Gastroesophageal sphincter (tissue), 3 donors: ENCODE measurements at regions not wholly inside any gene's neighbourhood (a gene's known extent, or its start where the extent isn't known, plus 50 kb on each side); places are given as distances from the start of the nearest gene placed in this dataset.

ENCODE experiments used
- EP300 ChIP-seq: sonication (generic); formaldehyde crosslinking; IDR thresholded peaks from one replicate; pipeline ENCODE4 v1.6.1; 2017; ENCODE audit warnings: antibody characterized with exemption, mild to moderate bottlenecking
- POLR2A ChIP-seq, 2 donors: fragments of 450-650 bp; IDR thresholded peaks; one replicate each; pipeline ENCODE4 v1.6.1; 2017; ENCODE audit warnings: antibody characterized with exemption in 2 of 2, mild to moderate bottlenecking in 2 of 2, moderate library complexity in 1 of 2
- POLR2AphosphoS5 ChIP-seq: sonication (generic); formaldehyde crosslinking; IDR thresholded peaks from one replicate; pipeline ENCODE4 v1.6.1; 2017; ENCODE audit warnings: antibody characterized with exemption
- TF ChIP-seq, protein P1 (sequence below), 4 experiments: fragments of 200-600 bp in 2 of 4; fragments of 450-650 bp in 2 of 4; sonication (generic) in 1 of 4; IDR thresholded peaks; one replicate each; pipeline ENCODE4 v1.5.1; 2017 to 2019; ENCODE audit warnings: antibody characterized with exemption in 4 of 4, mild to moderate bottlenecking in 2 of 4, moderate library complexity in 2 of 4

DNA sequence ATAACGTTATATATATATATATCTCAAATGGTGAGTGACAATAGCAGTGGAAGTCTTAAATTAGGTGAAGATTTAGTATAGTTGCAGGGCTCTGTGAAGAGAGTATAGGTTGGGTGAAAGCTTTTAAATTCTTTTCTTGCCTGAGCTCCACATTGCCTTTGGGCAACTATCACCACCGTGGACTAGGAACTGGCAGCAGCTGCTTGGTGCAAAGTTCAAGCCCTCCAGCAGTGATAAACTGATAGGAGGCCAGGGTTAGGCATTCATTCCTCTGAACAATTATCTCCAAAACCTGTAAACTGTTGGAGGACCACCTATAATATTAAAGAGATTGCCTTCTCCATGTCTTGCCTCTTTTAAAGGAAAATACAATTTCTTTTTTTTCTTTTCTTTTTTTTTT lies 91.2 kb upstream of the ATXN7L3B start:
- TF ChIP-seq, protein P1, sequence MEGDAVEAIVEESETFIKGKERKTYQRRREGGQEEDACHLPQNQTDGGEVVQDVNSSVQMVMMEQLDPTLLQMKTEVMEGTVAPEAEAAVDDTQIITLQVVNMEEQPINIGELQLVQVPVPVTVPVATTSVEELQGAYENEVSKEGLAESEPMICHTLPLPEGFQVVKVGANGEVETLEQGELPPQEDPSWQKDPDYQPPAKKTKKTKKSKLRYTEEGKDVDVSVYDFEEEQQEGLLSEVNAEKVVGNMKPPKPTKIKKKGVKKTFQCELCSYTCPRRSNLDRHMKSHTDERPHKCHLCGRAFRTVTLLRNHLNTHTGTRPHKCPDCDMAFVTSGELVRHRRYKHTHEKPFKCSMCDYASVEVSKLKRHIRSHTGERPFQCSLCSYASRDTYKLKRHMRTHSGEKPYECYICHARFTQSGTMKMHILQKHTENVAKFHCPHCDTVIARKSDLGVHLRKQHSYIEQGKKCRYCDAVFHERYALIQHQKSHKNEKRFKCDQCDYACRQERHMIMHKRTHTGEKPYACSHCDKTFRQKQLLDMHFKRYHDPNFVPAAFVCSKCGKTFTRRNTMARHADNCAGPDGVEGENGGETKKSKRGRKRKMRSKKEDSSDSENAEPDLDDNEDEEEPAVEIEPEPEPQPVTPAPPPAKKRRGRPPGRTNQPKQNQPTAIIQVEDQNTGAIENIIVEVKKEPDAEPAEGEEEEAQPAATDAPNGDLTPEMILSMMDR (IDR thresholded peaks at IDR 0.05) = no peak
- no peak for TF ChIP-seq POLR2AphosphoS5
- no peak for TF ChIP-seq POLR2A (IDR thresholded peaks at IDR 0.05)
- TF ChIP-seq EP300 = no peak
